Duodenal mucosa (tissue), 2 donors: ENCODE measurements at regions not wholly inside any gene's neighbourhood (a gene's known extent, or its start where the extent isn't known, plus 50 kb on each side); places are given as distances from the start of the nearest gene placed in this dataset.
"Not testable (repeated sequence)": the region's sequence is repeated elsewhere in the genome, so short reads cannot be mapped to it uniquely, and the experiment has no call there.

Experiments
- H3K27ac ChIP-seq: one replicate; pipeline ENCODE4 v1.7.0; 2013; ENCODE audit warnings: low read depth, low read length
- H3K27me3 ChIP-seq, 2 donors: one replicate each; pipeline ENCODE4 v1.7.0; 2013; ENCODE audit warnings: low read length in 2 of 2, control low read depth in 1 of 2; ENCODE audit not compliant: insufficient read depth in 2 of 2, control insufficient read depth in 1 of 2
- H3K36me3 ChIP-seq, 2 donors: one replicate each; pipeline ENCODE4 v1.7.0; 2013; ENCODE audit warnings: low read length in 2 of 2, control low read depth in 1 of 2; ENCODE audit not compliant: insufficient read depth in 2 of 2, control insufficient read depth in 1 of 2
- H3K4me1 ChIP-seq, 2 donors: one replicate each; pipeline ENCODE4 v1.7.0; 2013; ENCODE audit warnings: low read length in 2 of 2, control low read depth in 1 of 2; ENCODE audit not compliant: insufficient read depth in 2 of 2, control insufficient read depth in 1 of 2
- H3K4me3 ChIP-seq, 2 donors: one replicate each; pipeline ENCODE4 v1.7.0; 2013; ENCODE audit warnings: low read length in 2 of 2, low read depth in 1 of 2
- H3K9ac ChIP-seq, 2 donors: one replicate each; pipeline ENCODE4 v1.7.0; 2013; ENCODE audit warnings: low read length in 2 of 2, low read depth in 1 of 2
- H3K9me3 ChIP-seq, 2 donors: one replicate each; pipeline ENCODE4 v1.7.0; 2013; ENCODE audit warnings: low read length in 2 of 2, control low read depth in 1 of 2; ENCODE audit not compliant: control insufficient read depth in 1 of 2

GRCh38 chr15:69704700-69705099 is 252.1 kb downstream of the RPLP1 start:
- no peaks in the 10 kb centered on the region for H3K36me3 ChIP-seq
- no peaks in the 10 kb centered on the region for H3K4me1 ChIP-seq
- no peak overlapping the region for H3K4me3 ChIP-seq
- no peak overlapping the region for H3K27ac ChIP-seq
- no peaks in the 10 kb centered on the region for H3K27me3 ChIP-seq
- no peaks in the 10 kb centered on the region for H3K9me3 ChIP-seq
- H3K9ac ChIP-seq = no peak overlapping the region

- Histone ChIP-seq H3K36me3 (no peaks in the 10 kb centered on the region), H3K27me3 (no peaks in the 10 kb centered on the region), H3K4me3 (no peak overlapping the region), H3K27ac (no peak overlapping the region), H3K4me1 (no peaks in the 10 kb centered on the region), H3K9me3 (no peaks in the 10 kb centered on the region), H3K9ac (no peak overlapping the region)
Measured at GRCh38 chr15:69706353-69707097, 253.9 kb downstream of the RPLP1 start.

- not testable (repeated sequence) for H3K27ac ChIP-seq, H3K9me3 ChIP-seq, H3K4me1 ChIP-seq, H3K9ac ChIP-seq, H3K27me3 ChIP-seq, H3K36me3 ChIP-seq, H3K4me3 ChIP-seq
Measured at GRCh38 chr15:69707241-69707640, 254.6 kb downstream of the RPLP1 start.

- H3K27ac ChIP-seq, H3K4me3 ChIP-seq, H3K27me3 ChIP-seq, H3K9me3 ChIP-seq, H3K9ac ChIP-seq, H3K36me3 ChIP-seq: not testable (repeated sequence)
- H3K4me1 ChIP-seq = peaks cover 9 to 15% of the 10 kb centered on the region in 2 donors
Measured at GRCh38 chr15:69708436-69709122, 256.0 kb downstream of the RPLP1 start.

GRCh38 chr15:69712991-69713390 is 260.4 kb downstream of the RPLP1 start:
- no peak overlapping the region for H3K4me3 ChIP-seq
- no peaks in the 10 kb centered on the region for H3K36me3 ChIP-seq
- no peak overlapping the region for H3K27ac ChIP-seq
- peaks cover 23 to 24% of the 10 kb centered on the region in 2 donors for H3K4me1 ChIP-seq
- no peak overlapping the region for H3K9ac ChIP-seq
- H3K9me3 ChIP-seq = no peaks in the 10 kb centered on the region
- no peaks in the 10 kb centered on the region for H3K27me3 ChIP-seq

GRCh38 chr15:69713726-69714559 is 261.3 kb downstream of the RPLP1 start:
- no peaks in the 10 kb centered on the region for H3K9me3 ChIP-seq
- H3K27me3 ChIP-seq = no peaks in the 10 kb centered on the region
- H3K36me3 ChIP-seq = no peaks in the 10 kb centered on the region
- H3K27ac ChIP-seq = no peak overlapping the region
- no peak overlapping the region for H3K9ac ChIP-seq
- no peak overlapping the region for H3K4me3 ChIP-seq
- peaks cover 24 to 28% of the 10 kb centered on the region in 2 donors for H3K4me1 ChIP-seq

GRCh38 chr15:69715210-69715609 is 262.6 kb downstream of the RPLP1 start:
- no peaks in the 10 kb centered on the region for H3K27me3 ChIP-seq
- H3K4me3 ChIP-seq = no peak overlapping the region
- peaks cover 24 to 37% of the 10 kb centered on the region in 2 donors for H3K4me1 ChIP-seq
- H3K36me3 ChIP-seq = no peaks in the 10 kb centered on the region
- H3K9ac ChIP-seq = no peak overlapping the region
- H3K9me3 ChIP-seq = no peaks in the 10 kb centered on the region
- no peak overlapping the region for H3K27ac ChIP-seq

GRCh38 chr15:69718436-69718835 is 265.8 kb downstream of the RPLP1 start:
- Histone ChIP-seq H3K9ac (no peak overlapping the region), H3K4me1 (peaks cover 11 to 36% of the 10 kb centered on the region in 2 donors), H3K27ac (no peak overlapping the region), H3K4me3 (no peak overlapping the region), H3K9me3 (no peaks in the 10 kb centered on the region), H3K27me3 (no peaks in the 10 kb centered on the region), H3K36me3 (no peaks in the 10 kb centered on the region)

GRCh38 chr15:69718916-69719315 is 266.3 kb downstream of the RPLP1 start:
- no peaks in the 10 kb centered on the region for H3K27me3 ChIP-seq
- H3K36me3 ChIP-seq = no peaks in the 10 kb centered on the region
- H3K4me3 ChIP-seq = no peak overlapping the region
- H3K9me3 ChIP-seq = no peaks in the 10 kb centered on the region
- H3K9ac ChIP-seq = no peak overlapping the region
- H3K27ac ChIP-seq = no peak overlapping the region
- H3K4me1 ChIP-seq = peaks cover 6 to 31% of the 10 kb centered on the region in 2 donors
